Trophoblast cell (in vitro differentiated cells and primary cell): ENCODE measurements at regions not wholly inside any gene's neighbourhood (a gene's known extent, or its start where the extent isn't known, plus 50 kb on each side); places are given as distances from the start of the nearest gene placed in this dataset.

Source experiments
- DNase-seq, 2 donors: peaks; one replicate each; pipeline ENCODE4 v3.0.0-alpha.2; 2016
- H2AFZ ChIP-seq: 2 replicates; pipeline ENCODE4 v1.6.1; 2013; ENCODE audit warnings: low read length, moderate library complexity, mild to moderate bottlenecking; ENCODE audit not compliant: insufficient read depth, poor library complexity
- H2AK5ac ChIP-seq: 2 replicates; pipeline ENCODE4 v1.6.1; 2013; ENCODE audit warnings: mild to moderate bottlenecking, low read length
- H2BK120ac ChIP-seq: 2 replicates; pipeline ENCODE4 v1.6.1; 2013; ENCODE audit warnings: low read length, mild to moderate bottlenecking, moderate library complexity; ENCODE audit not compliant: insufficient read depth, poor library complexity
- H2BK12ac ChIP-seq: 2 replicates; pipeline ENCODE4 v1.6.1; 2013; ENCODE audit warnings: mild to moderate bottlenecking, low read length, moderate library complexity
- H2BK5ac ChIP-seq: 2 replicates; pipeline ENCODE4 v1.6.1; 2013; ENCODE audit warnings: low read length, low read depth, moderate library complexity, mild to moderate bottlenecking; ENCODE audit not compliant: poor library complexity
- H3K14ac ChIP-seq: 2 replicates; pipeline ENCODE4 v1.6.1; 2013; ENCODE audit warnings: mild to moderate bottlenecking, low read length
- H3K18ac ChIP-seq: 2 replicates; pipeline ENCODE4 v1.6.1; 2013; ENCODE audit warnings: mild to moderate bottlenecking, low read length
- H3K23ac ChIP-seq: 2 replicates; pipeline ENCODE4 v1.6.1; 2013; ENCODE audit warnings: low read length
- H3K27ac ChIP-seq: 2 replicates; pipeline ENCODE4 v1.5.1; 2013; ENCODE audit warnings: low read depth, mild to moderate bottlenecking, inconsistent platforms, low read length, moderate library complexity
- H3K27me3 ChIP-seq: 2 replicates; pipeline ENCODE4 v1.6.1; 2013; ENCODE audit warnings: inconsistent platforms, mild to moderate bottlenecking, low read length, moderate library complexity; ENCODE audit not compliant: insufficient read depth
- H3K36me3 ChIP-seq, 2 experiments: 1 replicate in 1 of 2; 2 replicates in 1 of 2; pipeline ENCODE4 v1.6.1; 2013; ENCODE audit warnings: low read length in 2 of 2, mild to moderate bottlenecking in 2 of 2, moderate library complexity in 1 of 2; ENCODE audit not compliant: insufficient read depth in 2 of 2, control insufficient read depth in 1 of 2
- H3K4ac ChIP-seq: 2 replicates; pipeline ENCODE4 v1.6.1; 2013; ENCODE audit warnings: low read depth, mild to moderate bottlenecking, low read length, moderate library complexity
- H3K4me1 ChIP-seq, 2 experiments: 1 replicate in 1 of 2; 2 replicates in 1 of 2; pipeline ENCODE4 v1.6.1; 2013; ENCODE audit warnings: low read length in 2 of 2, mild to moderate bottlenecking in 2 of 2, moderate library complexity in 1 of 2; ENCODE audit not compliant: insufficient read depth in 2 of 2, control insufficient read depth in 1 of 2
- H3K4me2 ChIP-seq: 2 replicates; pipeline ENCODE4 v1.6.1; 2013; ENCODE audit warnings: inconsistent platforms, mild to moderate bottlenecking, low read length, moderate library complexity
- H3K4me3 ChIP-seq: 2 replicates; pipeline ENCODE4 v1.5.1; 2013; ENCODE audit warnings: mild to moderate bottlenecking, low read depth, low read length, inconsistent platforms
- H3K79me1 ChIP-seq: one replicate; pipeline ENCODE4 v1.6.1; 2013; ENCODE audit warnings: low read length
- H3K79me2 ChIP-seq: 2 replicates; pipeline ENCODE4 v1.6.1; 2013; ENCODE audit warnings: low read length, mild to moderate bottlenecking; ENCODE audit not compliant: control insufficient read depth, insufficient read depth, poor library complexity
- H3K9ac ChIP-seq: 2 replicates; pipeline ENCODE4 v1.6.1; 2013; ENCODE audit warnings: mild to moderate bottlenecking, low read length
- H3K9me3 ChIP-seq: 2 replicates; pipeline ENCODE4 v1.6.1; 2013; ENCODE audit warnings: low read depth, mild to moderate bottlenecking, control low read depth, inconsistent platforms, low read length; ENCODE audit not compliant: insufficient read depth
- H4K12ac ChIP-seq: 2 replicates; pipeline ENCODE4 v1.6.1; 2013; ENCODE audit warnings: low read depth, mild to moderate bottlenecking, low read length, moderate library complexity
- H4K8ac ChIP-seq: 2 replicates; pipeline ENCODE4 v1.6.1; 2013; ENCODE audit warnings: low read depth, mild to moderate bottlenecking, low read length, moderate library complexity
- H4K91ac ChIP-seq: one replicate; pipeline ENCODE4 v1.6.1; 2013; ENCODE audit warnings: low read depth, mild to moderate bottlenecking, low read length, moderate library complexity
- WGBS: extraction: QIAGEN DNeasy Blood & Tissue Kit; methylation state at CpG from one replicate; pipeline ENCODE4 v1.1.7; 2013; ENCODE audit warnings: missing lambda C conversion rate; ENCODE audit not compliant: insufficient read length, insufficient coverage; ENCODE audit errors: extremely low coverage; 5-methylcytosine and 5-hydroxymethylcytosine counted together

DNA sequence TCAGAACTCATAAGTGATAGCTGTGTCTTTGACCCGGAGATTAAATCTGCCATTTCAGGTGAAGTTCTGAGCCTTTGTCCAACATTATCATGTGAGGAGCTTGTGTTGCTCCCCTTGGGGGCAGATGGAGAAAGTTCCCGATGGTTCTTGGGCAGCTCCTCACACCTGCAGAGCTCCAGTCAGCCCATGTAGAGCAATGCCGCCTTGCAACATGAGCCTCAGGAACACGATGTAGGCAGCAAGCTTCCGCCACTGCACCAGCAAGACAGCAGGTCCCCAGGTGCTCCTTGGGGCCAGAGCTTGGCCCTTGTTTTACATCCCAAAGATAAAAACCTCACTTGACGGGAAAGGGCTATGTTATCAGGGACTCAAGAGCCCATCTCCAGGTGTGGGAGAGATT is 292.7 kb downstream of the IRX1 start:
- no peak overlapping the region for H3K9ac ChIP-seq
- WGBS, result no CpG with 5 or more reads among the region's 6 CpGs
- H3K9me3 ChIP-seq, result peaks cover 2% of the 10 kb centered on the region
- H2AK5ac ChIP-seq, result no peak overlapping the region
- H2BK5ac ChIP-seq, result no peak overlapping the region
- DNase-seq, result no peak
- H3K79me2 ChIP-seq, result no peaks in the 10 kb centered on the region
- no peaks in the 10 kb centered on the region for H3K79me1 ChIP-seq
- H3K4me2 ChIP-seq, result no peak overlapping the region
- no peaks in the 10 kb centered on the region for H3K4me1 ChIP-seq
- no peak overlapping the region for H3K4me3 ChIP-seq
- H2AFZ ChIP-seq, result no peak overlapping the region
- H2BK12ac ChIP-seq, result no peak overlapping the region
- no peak overlapping the region for H4K8ac ChIP-seq
- H3K36me3 ChIP-seq, result no peaks in the 10 kb centered on the region
- no peaks in the 10 kb centered on the region for H3K27me3 ChIP-seq
- H4K12ac ChIP-seq, result no peak overlapping the region
- H3K18ac ChIP-seq, result no peak overlapping the region
- H3K14ac ChIP-seq, result no peak overlapping the region
- H3K27ac ChIP-seq, result no peak overlapping the region
- H3K23ac ChIP-seq, result no peak overlapping the region
- H3K4ac ChIP-seq, result no peak overlapping the region
- H4K91ac ChIP-seq, result no peak overlapping the region
- H2BK120ac ChIP-seq, result no peak overlapping the region

DNA sequence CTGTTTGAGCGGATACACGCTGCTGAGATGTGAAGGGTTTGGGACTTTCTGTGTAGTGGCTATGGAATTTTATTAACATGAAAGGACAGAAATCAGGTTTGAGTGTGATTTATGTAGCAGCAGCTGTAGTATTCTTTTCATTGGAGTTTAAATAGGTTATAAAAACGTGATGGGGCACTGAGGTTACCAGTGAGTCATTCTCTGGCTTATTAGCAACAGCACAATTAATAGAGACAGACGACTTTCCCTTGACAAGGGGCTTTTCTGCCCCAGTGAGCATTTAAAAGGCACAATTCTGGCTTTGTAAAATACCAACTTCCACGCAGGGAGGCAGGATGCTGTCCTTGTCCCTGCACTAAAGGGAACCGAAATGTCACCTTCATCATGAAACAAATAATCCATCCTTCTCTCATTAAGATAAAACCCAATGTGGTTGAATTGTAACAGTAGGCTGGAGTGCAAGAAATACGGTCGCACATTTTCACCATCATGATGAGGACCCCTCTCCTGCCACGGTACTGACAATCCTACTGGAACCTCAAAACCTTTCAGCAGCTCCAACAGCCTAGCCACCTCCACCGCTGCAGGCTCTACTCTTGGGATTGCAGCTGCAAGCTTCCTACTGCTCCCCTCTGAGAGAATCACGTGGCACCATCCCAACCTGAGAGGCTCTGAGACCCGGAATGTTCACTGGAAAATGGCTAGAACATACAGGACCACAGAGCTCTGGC is 293.9 kb downstream of the IRX1 start:
- no CpG with 5 or more reads among the region's 12 CpGs for WGBS
- Histone ChIP-seq H3K14ac (no peak overlapping the region), H3K4me1 (no peaks in the 10 kb centered on the region), H4K91ac (no peak overlapping the region), H2AK5ac (no peak overlapping the region), H3K9me3 (peaks cover 3% of the 10 kb centered on the region), H3K4ac (no peak overlapping the region), H4K12ac (no peak overlapping the region), H2BK120ac (no peak overlapping the region), H2AFZ (no peak overlapping the region), H3K23ac (no peak overlapping the region), H3K79me1 (no peaks in the 10 kb centered on the region), H3K4me2 (no peak overlapping the region), H3K9ac (no peak overlapping the region), H3K27me3 (no peaks in the 10 kb centered on the region), H3K27ac (no peak overlapping the region), H2BK5ac (no peak overlapping the region), H3K18ac (no peak overlapping the region), H3K36me3 (no peaks in the 10 kb centered on the region), H4K8ac (no peak overlapping the region), H2BK12ac (no peak overlapping the region), H3K4me3 (no peak overlapping the region), H3K79me2 (no peaks in the 10 kb centered on the region)
- no peak for DNase-seq

DNA sequence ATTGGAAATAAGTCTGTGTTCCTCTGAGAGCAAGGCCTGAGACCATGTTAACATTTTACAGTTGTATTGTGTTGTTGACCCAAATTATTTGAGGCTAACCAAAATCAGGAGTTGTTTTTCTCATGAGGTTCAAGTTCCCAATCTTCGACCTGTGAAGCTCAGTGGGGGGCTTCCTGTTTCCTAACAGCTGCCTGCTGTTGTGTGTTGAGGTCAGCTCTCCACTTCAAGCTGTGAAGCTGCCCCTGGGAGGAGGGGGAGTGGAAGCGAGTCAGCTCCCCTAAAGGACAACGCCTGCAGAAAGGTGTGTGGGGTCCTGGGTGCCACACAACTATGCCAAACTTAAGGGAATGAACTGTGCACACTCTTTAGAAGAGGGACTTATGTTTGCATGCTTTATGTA is 295.5 kb downstream of the IRX1 start:
- Histone ChIP-seq H3K36me3 (no peaks in the 10 kb centered on the region), H3K4ac (no peak overlapping the region), H3K4me3 (no peak overlapping the region)

DNA sequence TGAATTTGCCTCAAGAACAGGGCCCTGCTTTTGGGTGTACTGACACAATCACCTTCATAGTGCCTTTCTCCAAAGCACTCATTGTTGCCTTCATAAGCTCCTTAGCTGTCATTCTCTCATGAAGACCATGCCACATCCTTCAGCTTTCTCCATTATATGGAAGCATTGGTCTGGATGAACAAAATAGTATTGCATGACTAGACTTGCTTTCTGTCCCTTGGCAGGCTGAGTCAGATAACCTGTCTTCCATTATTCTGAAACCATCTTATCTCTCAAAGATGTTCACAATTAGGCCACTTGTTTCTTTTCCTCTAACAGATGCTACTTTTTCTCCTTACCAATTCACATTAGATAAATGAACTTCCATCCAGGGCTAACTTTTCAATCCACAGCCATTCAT is 297.9 kb downstream of the IRX1 start:
- no peak overlapping the region for H4K91ac ChIP-seq
- H3K14ac ChIP-seq, result no peak overlapping the region
- no peak overlapping the region for H2BK120ac ChIP-seq
- no peak overlapping the region for H3K4me3 ChIP-seq
- H2AK5ac ChIP-seq, result no peak overlapping the region
- no peaks in the 10 kb centered on the region for H3K4me1 ChIP-seq
- H3K27me3 ChIP-seq, result no peaks in the 10 kb centered on the region
- no peak overlapping the region for H3K23ac ChIP-seq
- no peak for DNase-seq
- H3K9ac ChIP-seq, result no peak overlapping the region
- no peak overlapping the region for H4K12ac ChIP-seq
- no peak overlapping the region for H2BK5ac ChIP-seq
- H4K8ac ChIP-seq, result no peak overlapping the region
- H3K79me2 ChIP-seq, result no peaks in the 10 kb centered on the region
- H2AFZ ChIP-seq, result no peak overlapping the region
- no peak overlapping the region for H3K4me2 ChIP-seq
- no peak overlapping the region for H3K4ac ChIP-seq
- H3K36me3 ChIP-seq, result no peaks in the 10 kb centered on the region
- H3K9me3 ChIP-seq, result peaks cover 3% of the 10 kb centered on the region
- H2BK12ac ChIP-seq, result no peak overlapping the region
- no peak overlapping the region for H3K18ac ChIP-seq
- H3K27ac ChIP-seq, result no peak overlapping the region
- no peaks in the 10 kb centered on the region for H3K79me1 ChIP-seq

More for the DNA sequence above, 295.5 kb downstream of the IRX1 start:
- Histone ChIP-seq H3K79me1 (no peaks in the 10 kb centered on the region), H3K9me3 (peaks cover 3% of the 10 kb centered on the region), H3K18ac (no peak overlapping the region), H2AFZ (no peak overlapping the region), H2BK5ac (no peak overlapping the region), H4K91ac (no peak overlapping the region), H3K14ac (no peak overlapping the region), H3K79me2 (no peaks in the 10 kb centered on the region), H3K4me1 (no peaks in the 10 kb centered on the region), H4K8ac (no peak overlapping the region), H3K9ac (no peak overlapping the region), H2BK12ac (no peak overlapping the region), H2AK5ac (no peak overlapping the region), H2BK120ac (no peak overlapping the region), H3K27ac (no peak overlapping the region), H3K23ac (no peak overlapping the region), H3K27me3 (no peaks in the 10 kb centered on the region), H3K4me2 (no peak overlapping the region), H4K12ac (no peak overlapping the region)
- WGBS, result no CpG with 5 or more reads among the region's 3 CpGs
- DNase-seq, result no peak
